Mesodermal cell (in vitro differentiated cells): ENCODE measurements at regions not wholly inside any gene's neighbourhood (a gene's known extent, or its start where the extent isn't known, plus 50 kb on each side); places are given as distances from the start of the nearest gene placed in this dataset.

Experiments used
- H3K27ac ChIP-seq: 2 replicates; pipeline ENCODE4 v1.7.0; 2013; ENCODE audit warnings: mild to moderate bottlenecking, low read depth, low read length, moderate library complexity; ENCODE audit not compliant: severe bottlenecking
- H3K36me3 ChIP-seq: 2 replicates; pipeline ENCODE4 v1.7.1; 2013; ENCODE audit warnings: mild to moderate bottlenecking, low read length, moderate library complexity; ENCODE audit not compliant: control insufficient read depth, insufficient read depth
- H3K4me1 ChIP-seq: one replicate; pipeline ENCODE4 v1.7.1; 2013; ENCODE audit warnings: mild to moderate bottlenecking, low read length; ENCODE audit not compliant: insufficient read depth, control insufficient read depth, poor library complexity, severe bottlenecking
- H3K4me3 ChIP-seq: 2 replicates; pipeline ENCODE4 v1.7.0; 2013; ENCODE audit warnings: low read length, control low read depth, mild to moderate bottlenecking; ENCODE audit not compliant: insufficient read depth, poor library complexity, severe bottlenecking; ENCODE audit errors: extremely low read depth
- H3K9me3 ChIP-seq: 2 replicates; pipeline ENCODE4 v1.7.1; 2013; ENCODE audit warnings: mild to moderate bottlenecking, low read length, moderate library complexity; ENCODE audit not compliant: control insufficient read depth
- WGBS, 2 experiments: methylation state at CpG; one replicate each; pipeline ENCODE4 v1.1.5; 2013; ENCODE audit warnings: missing lambda C conversion rate in 2 of 2; ENCODE audit not compliant: insufficient coverage in 2 of 2; 5-methylcytosine and 5-hydroxymethylcytosine counted together

DNA sequence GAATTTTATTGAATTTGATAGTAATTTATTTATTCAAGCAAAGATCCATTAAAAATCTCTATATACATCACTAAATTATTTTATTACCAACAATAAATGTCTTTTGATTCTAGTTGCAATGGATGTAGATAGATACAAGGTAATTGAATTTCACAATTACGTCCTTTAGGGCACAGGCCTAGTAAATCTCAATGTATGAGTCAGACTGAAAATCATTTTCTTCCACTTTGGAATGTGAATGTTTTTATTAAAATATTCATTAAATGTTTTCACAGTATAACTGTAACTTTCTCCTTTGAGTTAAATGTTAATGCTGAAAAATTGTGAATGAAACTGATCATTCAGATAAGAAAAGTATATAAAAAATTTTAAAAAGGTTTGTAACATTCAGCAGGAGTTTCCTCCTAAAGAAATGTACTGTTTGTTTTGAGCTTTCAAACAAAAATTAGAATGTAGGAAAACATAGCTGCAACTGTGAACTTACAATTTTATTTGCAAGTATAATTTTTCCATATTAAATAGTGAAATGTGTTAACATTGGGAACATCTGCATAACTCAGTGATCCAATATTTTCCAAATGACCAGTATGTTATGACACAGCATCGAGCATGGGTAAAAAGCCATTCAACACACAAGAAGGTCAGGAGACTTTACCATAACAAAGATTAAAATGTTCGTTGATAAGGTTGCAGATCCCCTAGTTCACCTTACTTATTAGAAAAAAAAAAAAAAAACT lies 663.7 kb downstream of the METTL4 start:
- no peaks in the 10 kb centered on the region for H3K4me1 ChIP-seq
- H3K9me3 ChIP-seq, result peaks cover 6% of the 10 kb centered on the region
- no peaks in the 10 kb centered on the region for H3K36me3 ChIP-seq
- 100% methylated on average over 1 of the region's 3 CpGs; no CpG with 5 or more reads in 1 of the 2 experiments for WGBS, 2 experiments
- H3K27ac ChIP-seq, result no peak overlapping the region
- no peak overlapping the region for H3K4me3 ChIP-seq

DNA sequence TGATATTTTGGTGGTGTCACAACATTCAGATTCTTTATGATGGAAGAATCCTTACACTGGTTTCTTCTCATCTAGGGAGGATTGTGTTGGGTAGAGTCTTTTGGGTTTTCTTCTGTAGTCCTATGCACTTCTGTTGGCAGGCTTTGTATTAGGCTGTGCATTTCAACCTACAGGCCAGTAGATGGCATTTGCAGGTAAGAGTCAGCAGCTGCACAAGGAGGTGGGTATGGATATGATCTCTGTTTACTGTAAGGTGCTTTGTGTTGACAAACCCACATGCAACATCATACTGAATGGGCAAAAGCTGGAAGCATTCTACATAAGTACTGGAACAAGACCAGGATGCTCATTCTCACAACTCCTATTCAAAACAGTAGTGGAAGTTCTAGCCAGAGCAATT lies 656.8 kb downstream of the METTL4 start:
- Histone ChIP-seq H3K27ac (no peak overlapping the region), H3K36me3 (no peaks in the 10 kb centered on the region), H3K4me1 (no peaks in the 10 kb centered on the region), H3K9me3 (peaks cover 12% of the 10 kb centered on the region), H3K4me3 (no peak overlapping the region)

DNA sequence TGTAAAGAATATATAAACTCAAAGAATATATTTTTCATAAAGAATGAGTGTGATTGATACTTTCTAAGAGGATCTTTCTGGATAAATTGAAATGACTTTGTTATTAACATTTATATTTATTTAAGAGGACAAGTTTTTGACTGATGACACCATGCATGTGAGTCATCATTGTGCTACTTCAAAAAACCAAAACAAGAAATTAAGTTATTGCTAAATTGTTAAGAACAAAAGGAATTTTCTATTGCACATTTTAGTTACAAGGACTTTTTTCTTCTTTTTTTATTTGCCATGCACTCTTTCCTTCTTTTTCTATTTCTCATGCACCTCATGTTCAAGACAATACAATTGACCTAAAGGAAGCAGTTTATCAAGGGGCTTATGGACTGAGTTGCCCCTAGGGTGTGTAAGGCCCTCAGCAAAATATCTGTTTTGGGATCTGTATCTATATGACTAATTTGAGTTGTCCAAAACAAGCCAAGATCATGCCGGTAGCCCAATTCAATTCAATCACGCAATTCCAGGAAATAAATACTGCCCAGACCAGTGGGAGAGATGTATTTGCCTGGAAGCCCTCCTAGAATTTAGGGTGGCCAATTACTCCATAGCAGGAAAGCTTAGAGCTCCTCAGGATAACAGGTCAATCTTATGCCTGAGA lies 654.3 kb downstream of the METTL4 start:
- WGBS, 2 experiments, result 95% methylated on average over 2 of the region's 2 CpGs; no CpG with 5 or more reads in 1 of the 2 experiments
- no peak overlapping the region for H3K4me3 ChIP-seq

DNA sequence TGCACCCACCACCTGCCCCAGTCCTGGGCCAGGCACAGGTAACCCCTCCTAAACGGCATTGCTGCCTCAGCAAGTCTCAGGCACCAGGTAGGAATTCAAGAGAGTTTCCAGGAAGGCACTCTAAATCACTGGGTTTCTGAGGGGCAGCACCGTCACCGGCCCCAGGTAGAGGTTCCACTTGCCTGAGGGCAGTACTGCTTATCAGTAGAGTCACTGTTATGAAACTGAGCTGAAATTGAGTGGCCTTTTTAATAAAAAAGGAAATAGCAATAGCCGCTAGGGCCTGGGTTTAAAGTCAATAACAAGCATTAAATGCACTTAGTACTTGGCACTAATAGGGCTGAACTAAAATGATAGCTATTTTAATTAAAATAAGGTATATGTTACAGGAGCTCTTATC lies 653.7 kb downstream of the METTL4 start:
- H3K4me3 ChIP-seq, result no peak overlapping the region
- no peaks in the 10 kb centered on the region for H3K36me3 ChIP-seq
- WGBS, 2 experiments, result 85 to 94% methylated on average over 3 to 4 of the region's 4 CpGs
- H3K4me1 ChIP-seq, result no peaks in the 10 kb centered on the region
- peaks cover 7% of the 10 kb centered on the region for H3K9me3 ChIP-seq
- H3K27ac ChIP-seq, result no peak overlapping the region

More for the DNA sequence above, 654.3 kb downstream of the METTL4 start:
- Histone ChIP-seq H3K4me1 (no peaks in the 10 kb centered on the region), H3K9me3 (peaks cover 7% of the 10 kb centered on the region), H3K27ac (no peak overlapping the region), H3K36me3 (no peaks in the 10 kb centered on the region)

DNA sequence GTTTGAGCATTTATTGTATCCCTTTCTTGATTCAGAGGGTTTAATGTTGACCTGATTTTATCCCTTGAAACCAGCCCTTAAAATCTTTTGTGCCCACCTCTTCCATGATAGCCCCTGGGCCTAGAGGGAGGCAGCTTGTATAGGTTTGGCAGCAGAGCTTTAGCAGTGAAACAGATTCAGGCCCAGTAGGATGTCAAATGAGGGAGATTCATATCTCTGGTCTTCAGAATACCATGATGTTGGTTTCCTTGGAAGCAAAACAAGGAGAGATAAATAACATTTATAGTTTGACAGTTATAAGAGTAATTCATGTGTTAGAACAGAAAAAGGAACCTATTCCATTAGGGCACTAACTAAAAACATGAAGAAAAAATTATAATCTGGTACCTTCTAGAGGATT lies 649.2 kb downstream of the METTL4 start:
- no peaks in the 10 kb centered on the region for H3K36me3 ChIP-seq
- no peaks in the 10 kb centered on the region for H3K4me1 ChIP-seq
- H3K4me3 ChIP-seq, result no peak overlapping the region
- no peaks in the 10 kb centered on the region for H3K9me3 ChIP-seq
- H3K27ac ChIP-seq, result no peak overlapping the region

DNA sequence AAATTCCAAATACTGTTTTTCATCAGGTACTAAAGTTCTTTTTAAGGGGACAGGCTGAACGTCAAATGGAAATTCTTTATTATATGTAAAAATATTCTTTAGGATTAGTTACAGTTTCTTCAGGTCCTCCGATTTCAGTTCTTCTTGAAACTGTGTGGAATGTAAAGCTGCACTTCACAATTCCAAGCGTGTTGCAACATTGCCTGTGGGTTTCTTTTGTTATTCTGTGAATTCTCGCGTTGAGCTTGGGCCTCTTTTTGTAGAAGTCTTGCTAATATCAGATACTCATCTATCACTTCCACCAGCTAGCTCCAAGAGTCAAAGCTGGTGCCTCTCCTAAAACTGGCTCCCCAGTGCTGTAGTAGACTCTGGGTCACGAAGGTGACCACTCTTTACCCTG lies 642.6 kb downstream of the METTL4 start:
- Histone ChIP-seq H3K9me3 (no peaks in the 10 kb centered on the region), H3K4me1 (no peaks in the 10 kb centered on the region), H3K36me3 (no peaks in the 10 kb centered on the region), H3K27ac (no peak overlapping the region), H3K4me3 (no peak overlapping the region)
- 50 to 82% methylated on average over 1 to 2 of the region's 6 CpGs for WGBS, 2 experiments

DNA sequence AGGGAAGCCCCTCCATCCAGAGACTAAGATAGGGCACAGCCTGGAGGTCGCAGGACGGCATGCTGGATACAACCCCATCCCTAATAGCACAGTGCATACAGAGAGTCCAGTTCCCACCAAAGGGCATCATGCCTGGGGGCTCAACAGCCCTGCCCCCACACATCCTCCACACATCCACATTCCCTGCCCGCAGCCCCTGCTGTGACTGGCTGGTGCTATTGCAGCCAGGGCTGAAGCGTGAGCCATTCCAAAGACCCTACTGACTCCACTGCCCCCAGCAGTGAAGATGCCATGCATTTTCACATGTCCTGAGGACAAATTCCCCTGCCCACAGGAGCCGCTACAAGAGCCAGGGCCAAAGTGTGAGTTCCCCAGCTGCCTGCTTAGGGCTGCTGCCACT lies 641.6 kb downstream of the METTL4 start:
- 88 to 92% methylated on average over 2 to 4 of the region's 5 CpGs for WGBS, 2 experiments
- Histone ChIP-seq H3K4me3 (no peak overlapping the region), H3K36me3 (no peaks in the 10 kb centered on the region), H3K4me1 (no peaks in the 10 kb centered on the region), H3K27ac (no peak overlapping the region), H3K9me3 (no peaks in the 10 kb centered on the region)

DNA sequence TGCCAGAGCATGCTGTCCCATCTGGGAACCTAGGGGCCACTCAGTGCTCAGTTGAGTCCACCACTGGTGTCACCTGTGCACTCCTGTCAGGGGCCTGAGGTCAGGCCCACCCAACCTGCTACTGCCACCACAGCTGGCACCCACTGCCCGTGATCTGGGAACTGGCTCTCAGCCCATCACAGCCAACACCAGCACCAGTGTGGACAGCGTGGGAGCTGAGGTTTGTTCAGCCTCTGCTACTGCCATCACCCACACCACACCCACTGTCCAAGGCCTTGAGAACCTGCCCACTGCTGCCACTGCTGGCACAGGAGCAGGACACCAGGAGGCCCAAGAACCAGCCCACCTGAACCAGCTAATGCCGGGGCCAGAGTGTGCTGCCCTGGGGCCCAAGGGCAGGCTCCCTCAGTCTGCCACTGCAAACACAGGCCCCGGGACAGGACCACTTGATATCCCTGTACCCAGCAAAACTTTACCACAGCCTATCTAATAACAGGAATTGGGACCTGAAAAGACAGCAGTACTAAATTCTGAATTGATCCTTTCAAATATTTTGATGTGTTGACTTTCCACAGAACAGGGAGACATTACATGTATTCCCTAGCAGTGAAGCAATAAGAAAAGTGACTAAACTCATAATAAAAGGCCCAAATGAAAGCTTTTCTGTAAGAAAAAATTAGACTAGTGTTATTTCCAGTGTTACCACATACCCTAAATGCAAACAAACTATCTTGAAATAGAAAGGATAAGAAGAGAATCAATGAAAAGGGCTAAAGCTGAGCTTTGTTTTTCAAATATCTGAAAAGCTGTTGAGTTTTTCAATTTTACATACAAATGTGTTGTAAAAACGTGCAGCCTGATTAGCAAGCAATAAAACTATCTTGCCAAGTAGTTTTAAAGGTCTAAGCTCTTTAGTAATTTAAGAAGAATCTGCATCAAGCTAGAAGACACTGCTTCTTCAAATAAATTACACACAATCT lies 640.7 kb downstream of the METTL4 start:
- no peaks in the 10 kb centered on the region for H3K36me3 ChIP-seq
- H3K9me3 ChIP-seq, result no peaks in the 10 kb centered on the region
- WGBS, 2 experiments, result 72 to 96% methylated on average over 4 of the region's 5 CpGs
- no peaks in the 10 kb centered on the region for H3K4me1 ChIP-seq
- H3K4me3 ChIP-seq, result no peak overlapping the region
- no peak overlapping the region for H3K27ac ChIP-seq

DNA sequence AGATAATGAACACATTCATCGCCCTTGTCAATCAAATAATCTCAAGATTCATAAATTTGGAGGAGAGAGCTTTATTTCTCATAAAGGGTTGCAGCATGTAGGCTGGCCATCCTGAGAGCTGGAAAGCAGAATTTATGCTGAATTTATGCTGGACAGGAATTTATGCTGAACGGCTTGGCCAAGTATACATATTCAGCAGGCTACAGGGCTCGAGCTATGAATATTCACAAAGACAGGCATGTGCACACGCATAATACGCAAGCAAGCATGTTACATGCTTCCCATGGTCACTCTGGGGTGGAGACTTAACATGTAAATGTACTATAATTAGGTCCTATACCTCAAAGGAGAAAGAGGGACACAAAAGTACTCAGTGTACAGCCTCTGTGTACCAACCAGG lies 618.8 kb downstream of the METTL4 start:
- 89 to 100% methylated on average over 4 of the region's 5 CpGs for WGBS, 2 experiments
- Histone ChIP-seq H3K9me3 (no peaks in the 10 kb centered on the region), H3K4me3 (no peak overlapping the region)

DNA sequence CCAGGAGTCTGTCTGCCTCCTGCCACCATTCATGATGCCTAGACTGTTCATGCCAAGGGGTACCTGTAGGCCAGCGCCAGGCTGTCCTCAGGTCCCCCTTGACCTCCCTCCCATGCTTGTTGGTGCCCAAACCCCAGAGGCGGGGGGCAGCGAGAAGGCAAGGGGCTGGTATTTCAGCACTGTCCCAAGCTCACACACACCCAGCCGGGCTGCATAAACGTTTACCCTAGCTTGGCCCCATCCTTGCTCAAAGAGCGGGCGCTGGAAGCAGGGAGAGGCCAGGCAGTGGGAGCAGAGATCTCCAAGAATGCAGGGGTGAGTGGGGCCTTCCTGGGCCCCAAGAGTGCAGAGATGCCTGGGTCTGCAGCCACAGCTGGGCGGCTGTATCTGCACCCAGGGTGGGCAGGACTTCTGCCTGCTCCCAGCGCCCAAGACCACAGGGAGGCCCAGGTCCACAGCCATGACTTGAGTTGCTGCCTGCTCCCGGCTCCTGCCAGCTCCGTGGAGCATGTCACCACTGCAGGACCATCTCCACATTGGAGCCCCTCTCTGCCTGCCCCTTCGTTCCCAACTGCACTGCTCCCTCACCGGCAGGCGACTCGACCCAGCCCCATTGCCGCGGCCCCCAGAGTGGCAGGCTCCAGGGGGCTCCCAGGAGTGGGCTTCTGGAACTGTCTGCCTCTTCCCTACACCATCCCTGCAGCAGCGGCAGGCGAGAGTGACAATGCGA lies 616.6 kb downstream of the METTL4 start:
- 94 to 95% methylated on average over 17 to 18 of the region's 20 CpGs for WGBS, 2 experiments
- Histone ChIP-seq H3K4me1 (no peaks in the 10 kb centered on the region), H3K4me3 (no peak overlapping the region), H3K27ac (no peak overlapping the region), H3K9me3 (no peaks in the 10 kb centered on the region), H3K36me3 (no peaks in the 10 kb centered on the region)

More for the DNA sequence above, 618.8 kb downstream of the METTL4 start:
- no peaks in the 10 kb centered on the region for H3K36me3 ChIP-seq
- H3K4me1 ChIP-seq, result no peaks in the 10 kb centered on the region
- H3K27ac ChIP-seq, result no peak overlapping the region
